ENCODE measurements at regions not wholly inside any gene's neighbourhood (a gene's known extent, or its start where the extent isn't known, plus 50 kb on each side); places are given as distances from the start of the nearest gene placed in this dataset.

DNA sequence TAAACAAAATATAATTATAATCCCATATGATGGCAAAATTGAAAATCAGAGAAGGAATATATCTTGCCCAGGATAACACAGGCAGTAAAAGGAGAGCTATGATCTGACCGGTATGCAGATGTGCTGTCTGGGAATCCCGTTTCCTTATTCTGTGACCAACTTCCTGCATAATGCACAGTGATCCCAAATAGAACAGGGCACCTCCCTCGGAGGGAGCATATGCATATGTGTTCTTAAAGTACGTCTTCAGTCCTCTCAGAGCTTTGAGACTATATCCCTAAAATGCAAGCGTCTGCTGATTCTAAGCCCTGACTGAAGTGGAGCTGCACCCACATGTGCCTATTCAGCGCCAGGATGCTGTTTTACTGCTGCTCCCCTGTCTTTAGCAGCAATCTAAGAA, 366.1 kb upstream of the PTBP2 start (continued):
- TF ChIP-seq KDM4A (IDR thresholded peaks at IDR 0.05; ENCODE audit: low read depth, low read length, severe bottlenecking) (no peak), SUZ12 (IDR thresholded peaks at IDR 0.05; ENCODE audit: low read length) (no peak), FOSL1 (IDR thresholded peaks at IDR 0.05; ENCODE audit: insufficient read depth, low read depth, low read length) (no peak), NANOG (IDR thresholded peaks at IDR 0.05; ENCODE audit: insufficient read depth, low read depth, low read length, poor library complexity, severe bottlenecking) (no peak), JUND (IDR thresholded peaks at IDR 0.05; ENCODE audit: low read length) (no peak)
- TF ChIP-seq, protein P1, sequence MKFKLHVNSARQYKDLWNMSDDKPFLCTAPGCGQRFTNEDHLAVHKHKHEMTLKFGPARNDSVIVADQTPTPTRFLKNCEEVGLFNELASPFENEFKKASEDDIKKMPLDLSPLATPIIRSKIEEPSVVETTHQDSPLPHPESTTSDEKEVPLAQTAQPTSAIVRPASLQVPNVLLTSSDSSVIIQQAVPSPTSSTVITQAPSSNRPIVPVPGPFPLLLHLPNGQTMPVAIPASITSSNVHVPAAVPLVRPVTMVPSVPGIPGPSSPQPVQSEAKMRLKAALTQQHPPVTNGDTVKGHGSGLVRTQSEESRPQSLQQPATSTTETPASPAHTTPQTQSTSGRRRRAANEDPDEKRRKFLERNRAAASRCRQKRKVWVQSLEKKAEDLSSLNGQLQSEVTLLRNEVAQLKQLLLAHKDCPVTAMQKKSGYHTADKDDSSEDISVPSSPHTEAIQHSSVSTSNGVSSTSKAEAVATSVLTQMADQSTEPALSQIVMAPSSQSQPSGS (IDR thresholded peaks at IDR 0.05; ENCODE audit: low read length): no peak

Measured in H1 (cell line).